K562 (cell line): ENCODE measurements at regions not wholly inside any gene's neighbourhood (a gene's known extent, or its start where the extent isn't known, plus 50 kb on each side); places are given as distances from the start of the nearest gene placed in this dataset.

Experiments used
- ATAC-seq: fragments of 200-7000 bp; cut with Tn5 transposase; 3 replicates; pipeline ENCODE4 v1.9.1; 2020; ENCODE audit warnings: moderate library complexity
- BruUV-seq: library from RNA; stranded (reverse); fragments of 400-500 nt; replicated peaks from 2 replicates; lab custom pipeline; 2021; lab: Mats Ljungman, UMichigan
- CTCF ChIA-PET: fragments of 300-600 bp; formaldehyde crosslinking; extraction: SDS; loops from one replicate; lab custom pipeline; 2021; ENCODE audit warnings: low intra/inter-chr PET ratio; lab: Yijun Ruan, JAX
- POLR2A ChIA-PET: fragments of 300-600, 350-650 bp; sonication (Branson Sonifier 250); formaldehyde crosslinking; extraction: SDS; loops from one replicate; lab custom pipeline; 2021; ENCODE audit warnings: antibody characterized with exemption, inconsistent platforms; lab: Yijun Ruan, JAX
- DNase-seq, 4 experiments: peaks; one replicate each; pipeline versions ENCODE4 v3.0.0 to v3.0.0-alpha.2; 2011 to 2018; ENCODE audit warnings: low spot score in 3 of 4, mixed read lengths in 3 of 4; ENCODE audit errors: extremely low read depth in 1 of 4
- FAIRE-seq: peaks from 2 replicates; lab custom pipeline; 2011; peaks lifted over from hg19 to GRCh38; lab: Jason Lieb, UNC
- H2AFZ ChIP-seq: 2 replicates; pipeline ENCODE4 v1.6.0; 2011; ENCODE audit warnings: low read depth, low read length, control low read depth, inconsistent platforms
- H3K27ac ChIP-seq: fragments of 200-600 bp; 3 replicates; pipeline ENCODE4 v1.8.0; 2011; ENCODE audit warnings: low read depth, mild to moderate bottlenecking, control low read depth, inconsistent platforms, low read length, moderate library complexity, mixed read lengths; ENCODE audit errors: extremely low read depth
- H3K27me3 ChIP-seq, 2 experiments: fragments of 300-600 bp in 1 of 2; 2 replicates in 1 of 2; 3 replicates in 1 of 2; pipeline versions ENCODE4 v1.6.0 to v1.8.0; 2011; ENCODE audit warnings: inconsistent platforms in 2 of 2, low read length in 2 of 2, mild to moderate bottlenecking in 1 of 2, mixed read lengths in 1 of 2, moderate library complexity in 1 of 2; ENCODE audit not compliant: control insufficient read depth in 2 of 2, insufficient read depth in 2 of 2
- H3K36me3 ChIP-seq: fragments of 300-600 bp; 3 replicates; pipeline ENCODE4 v1.8.0; 2011; ENCODE audit warnings: mild to moderate bottlenecking, low read length, inconsistent platforms; ENCODE audit not compliant: control insufficient read depth, insufficient read depth
- H3K4me1 ChIP-seq, 2 experiments: fragments of 200-600 bp in 1 of 2; replicated peaks in 1 of 2; 2 replicates in 1 of 2; 3 replicates in 1 of 2; pipeline versions ENCODE4 v1.5.1 to v1.8.0; 2011; ENCODE audit warnings: inconsistent platforms in 2 of 2, low read length in 2 of 2, mild to moderate bottlenecking in 1 of 2, mixed read lengths in 1 of 2, moderate library complexity in 1 of 2; ENCODE audit not compliant: control insufficient read depth in 2 of 2, insufficient read depth in 2 of 2
- H3K4me2 ChIP-seq: 2 replicates; pipeline ENCODE4 v1.6.1; 2011; ENCODE audit warnings: low read length, control low read depth, inconsistent platforms, mixed read lengths; ENCODE audit not compliant: insufficient read depth
- H3K4me3 ChIP-seq: fragments of 200-600 bp; sonication (generic), shearing (Covaris generic); 2 replicates; pipeline ENCODE4 v1.5.1; 2016; ENCODE audit warnings: control low read depth, inconsistent platforms
- H3K79me2 ChIP-seq: fragments of 200-600 bp; 3 replicates; pipeline ENCODE4 v1.8.0; 2011; ENCODE audit warnings: low read length, inconsistent platforms; ENCODE audit not compliant: control insufficient read depth, insufficient read depth
- H3K9ac ChIP-seq, 2 experiments: 2 replicates each; pipeline versions ENCODE4 v1.6.0 to v1.6.1; 2011; ENCODE audit warnings: low read depth in 2 of 2, low read length in 2 of 2, control low read depth in 1 of 2, inconsistent platforms in 1 of 2, mild to moderate bottlenecking in 1 of 2, mixed read lengths in 1 of 2; ENCODE audit not compliant: insufficient read depth in 1 of 2
- H3K9me1 ChIP-seq: one replicate; pipeline ENCODE4 v1.6.0; 2011; ENCODE audit warnings: inconsistent platforms, mild to moderate bottlenecking, low read length, moderate library complexity; ENCODE audit not compliant: control insufficient read depth, insufficient read depth
- H3K9me3 ChIP-seq: replicated peaks from 2 replicates; pipeline ENCODE4 v1.5.1; 2011; ENCODE audit warnings: low read depth, low read length, inconsistent platforms; ENCODE audit not compliant: control insufficient read depth, insufficient read depth
- H4K20me1 ChIP-seq: replicated peaks from 2 replicates; pipeline ENCODE4 v1.6.1; 2011; ENCODE audit warnings: low read length, inconsistent platforms, mixed read lengths; ENCODE audit not compliant: control insufficient read depth, insufficient read depth
- ARNT ChIP-seq, 2 experiments: fragments of 450-650 bp; IDR thresholded peaks; 2 replicates each; pipeline ENCODE4 v1.6.1; 2016; ENCODE audit warnings: mild to moderate bottlenecking in 1 of 2
- BDP1 ChIP-seq: IDR thresholded peaks from 3 replicates; pipeline ENCODE4 v1.6.1; 2011; ENCODE audit not compliant: insufficient read length, insufficient read depth
- CEBPG ChIP-seq, 3 experiments: fragments of 200-800 bp in 1 of 3; sonication (Bioruptor generic) in 1 of 3; sonication (generic) in 1 of 3; formaldehyde crosslinking in 1 of 3; IDR thresholded peaks in 2 of 3; conservative IDR thresholded peaks in 1 of 3; 2 replicates each; pipeline versions ENCODE4 v1.6.1 to v1.8.0; 2016 to 2022; ENCODE audit warnings: missing compliant biosample characterization in 2 of 3, missing genetic modification characterization in 2 of 3, mild to moderate bottlenecking in 1 of 3, missing genetic modification reagents in 1 of 3
- HLTF ChIP-seq: fragments of 450-650 bp; IDR thresholded peaks from 2 replicates; pipeline ENCODE4 v1.6.1; 2016
- KAT2B ChIP-seq: IDR thresholded peaks from one replicate; pipeline ENCODE4 v1.6.1; 2012; ENCODE audit warnings: low read depth, mild to moderate bottlenecking, control low read depth, inconsistent platforms, low read length, moderate library complexity
- MBD2 ChIP-seq: sonication (generic); IDR thresholded peaks from 2 replicates; pipeline ENCODE4 v1.6.1; 2016; ENCODE audit warnings: low read depth, borderline replicate concordance
- PHF20 ChIP-seq: fragments of 450-650 bp; IDR thresholded peaks from 2 replicates; pipeline ENCODE4 v1.6.1; 2018; ENCODE audit not compliant: partially characterized antibody
- SMAD2 ChIP-seq: fragments of 150-350 bp; IDR thresholded peaks from 2 replicates; pipeline ENCODE4 v1.6.1; 2014; ENCODE audit warnings: low read depth, mild to moderate bottlenecking, low read length
- STAG1 ChIP-seq: sonication (generic); formaldehyde crosslinking; IDR thresholded peaks from 2 replicates; pipeline ENCODE4 v1.5.0; 2020; ENCODE audit warnings: missing genetic modification reagents, borderline replicate concordance
- XRCC3 ChIP-seq: fragments of 450-650 bp; IDR thresholded peaks from 2 replicates; pipeline ENCODE4 v1.6.1; 2017; ENCODE audit warnings: mild to moderate bottlenecking, moderate library complexity
- XRCC4 ChIP-seq: IDR thresholded peaks from one replicate; pipeline ENCODE4 v1.6.1; 2011; ENCODE audit not compliant: insufficient read depth, insufficient read length; ENCODE audit errors: extremely low read depth
- ZNF696 ChIP-seq: fragments of 250-450 bp; sonication (Bioruptor Pico); conservative IDR thresholded peaks from 2 replicates; pipeline ENCODE4 v1.4.0; 2020; ENCODE audit warnings: mild to moderate bottlenecking, moderate library complexity
- ZNF764 ChIP-seq: fragments of 250-450 bp; sonication (Bioruptor Pico); IDR thresholded peaks from 2 replicates; pipeline ENCODE4 v1.4.0; 2020; ENCODE audit warnings: low read depth, mild to moderate bottlenecking, moderate library complexity
- WGBS: fragments of 100-300 bp; shearing (Covaris generic); methylation state at CpG from one replicate; pipeline ENCODE4 v1.1.6; 2016; ENCODE audit warnings: low coverage, mixed read lengths; ENCODE audit not compliant: insufficient coverage; ENCODE audit errors: missing lambda C conversion rate; 5-methylcytosine and 5-hydroxymethylcytosine counted together
- in situ Hi-C: fragments of 300-500 bp; cut with MboI; formaldehyde crosslinking; loops from 4 replicates; pipeline ENCODE4 v1.15.0; 2018; ENCODE audit warnings: inconsistent platforms, mixed read lengths
- intact Hi-C: fragments of 100-400 bp; cut with micrococcal nuclease; formaldehyde crosslinking; loops from 2 replicates; pipeline ENCODE4 v1.14.2; 2022
- TF ChIP-seq, protein P1 (sequence below): fragments of 450-650 bp; formaldehyde crosslinking; IDR thresholded peaks from 2 replicates; pipeline ENCODE4 v1.4.0; 2020; ENCODE audit warnings: mild to moderate bottlenecking, mixed read lengths
- TF ChIP-seq, protein P2 (sequence below): fragments of 250-450 bp; sonication (Bioruptor Pico); IDR thresholded peaks from 2 replicates; pipeline ENCODE4 v1.8.0; 2021; ENCODE audit warnings: moderate library complexity, mild to moderate bottlenecking, inconsistent platforms
- TF ChIP-seq, protein P3 (sequence below): fragments of 250-450 bp; sonication (Bioruptor Pico); IDR thresholded peaks from 2 replicates; pipeline ENCODE4 v1.4.0; 2020; ENCODE audit warnings: mild to moderate bottlenecking, moderate library complexity

DNA sequence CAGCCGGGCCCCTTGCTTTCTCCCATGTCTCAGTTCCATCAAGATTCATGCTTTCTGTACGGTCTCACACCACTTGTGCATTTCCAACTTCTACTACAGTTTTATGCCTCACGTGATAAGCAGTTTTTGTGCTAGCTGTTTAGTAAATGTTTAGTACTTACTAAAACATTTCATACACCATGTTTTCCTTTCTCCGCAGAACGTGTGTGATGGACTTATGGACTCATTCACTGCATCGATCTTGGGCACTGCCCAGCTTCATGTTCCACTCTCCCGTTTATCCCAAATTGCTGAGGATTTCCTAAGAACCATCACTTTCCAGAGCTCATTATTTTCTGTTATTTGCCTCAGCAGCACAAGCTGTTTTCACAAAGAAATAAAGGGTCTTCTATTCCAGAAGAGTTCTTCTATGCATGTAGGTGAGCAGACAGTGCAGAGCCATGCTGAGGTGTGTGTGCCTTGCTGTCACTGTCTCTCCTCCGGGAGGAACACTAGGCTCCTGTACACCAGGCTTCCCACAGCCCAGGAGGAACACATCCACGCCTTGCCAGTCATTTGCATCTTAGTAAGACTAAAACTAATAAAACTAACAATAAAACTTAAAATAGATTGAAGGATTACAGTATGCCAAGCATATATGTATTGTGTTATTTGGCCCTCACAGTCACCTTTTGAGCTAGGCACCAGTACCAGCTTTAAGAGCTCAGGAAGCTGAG is 90.3 kb upstream of the EEA1 start:
- FAIRE-seq (no peak), ATAC-seq (no peak), DNase-seq (no peak)
- ChIA-PET CTCF (no interaction called here), POLR2A (interaction anchor here (0.5 to 1.5 kb wide), 4 partner anchors 11 to 363 kb away, joined by 3 to 5 read pairs (median 4); no protein-coding TSS in a partner anchor)
- Histone ChIP-seq H3K9ac (peak overlapping the region in 1 of 2 experiments; percentile 54; a peak in 1 of 4 replicates), H3K36me3 (no peaks in the 10 kb centered on the region), H2AFZ (peak overlapping the region; percentile 94), H3K27ac (peak overlapping the region; percentile 63), H3K27me3 (no peaks in the 10 kb centered on the region), H3K4me3 (no peak overlapping the region), H3K9me1 (no peaks in the 10 kb centered on the region), H3K4me2 (peak overlapping the region; percentile 63), H4K20me1 (no peaks in the 10 kb centered on the region), H3K79me2 (no peaks in the 10 kb centered on the region), H3K4me1 (peaks cover 10 to 39% of the 10 kb centered on the region in 2 experiments; a peak in 3 of 5 replicates), H3K9me3 (no peaks in the 10 kb centered on the region)
- intact Hi-C loops, result no loop called here
- no TSS peak for BruUV-seq
- 87% methylated on average over 9 of the region's 9 CpGs for WGBS
- TF ChIP-seq STAG1 (no peak), XRCC3 (no peak), HLTF (no peak), XRCC4 (no peak), PHF20 (no peak), ARNT (IDR thresholded peaks at IDR 0.05) (no peak), CEBPG (CRISPR knock-in tag; IDR thresholded peaks at IDR 0.05) (no peak), CEBPG (tag; conservative IDR thresholded peaks at IDR 0.05 in 1 of 2, IDR thresholded peaks at IDR 0.05 in 1 of 2) (no peak), ZNF764 (no peak), MBD2 (no peak), ZNF696 (no peak), KAT2B (no peak), BDP1 (no peak), SMAD2 (no peak)
- TF ChIP-seq, protein P1, sequence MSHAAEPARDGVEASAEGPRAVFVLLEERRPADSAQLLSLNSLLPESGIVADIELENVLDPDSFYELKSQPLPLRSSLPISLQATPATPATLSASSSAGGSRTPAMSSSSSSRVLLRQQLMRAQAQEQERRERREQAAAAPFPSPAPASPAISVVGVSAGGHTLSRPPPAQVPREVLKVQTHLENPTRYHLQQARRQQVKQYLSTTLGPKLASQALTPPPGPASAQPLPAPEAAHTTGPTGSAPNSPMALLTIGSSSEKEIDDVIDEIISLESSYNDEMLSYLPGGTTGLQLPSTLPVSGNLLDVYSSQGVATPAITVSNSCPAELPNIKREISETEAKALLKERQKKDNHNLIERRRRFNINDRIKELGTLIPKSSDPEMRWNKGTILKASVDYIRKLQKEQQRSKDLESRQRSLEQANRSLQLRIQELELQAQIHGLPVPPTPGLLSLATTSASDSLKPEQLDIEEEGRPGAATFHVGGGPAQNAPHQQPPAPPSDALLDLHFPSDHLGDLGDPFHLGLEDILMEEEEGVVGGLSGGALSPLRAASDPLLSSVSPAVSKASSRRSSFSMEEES (CRISPR knock-in tag), result no peak
- TF ChIP-seq, protein P2, sequence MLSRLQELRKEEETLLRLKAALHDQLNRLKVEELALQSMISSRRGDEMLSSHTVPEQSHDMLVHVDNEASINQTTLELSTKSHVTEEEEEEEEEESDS (CRISPR knock-in tag), result no peak
- TF ChIP-seq, protein P3, sequence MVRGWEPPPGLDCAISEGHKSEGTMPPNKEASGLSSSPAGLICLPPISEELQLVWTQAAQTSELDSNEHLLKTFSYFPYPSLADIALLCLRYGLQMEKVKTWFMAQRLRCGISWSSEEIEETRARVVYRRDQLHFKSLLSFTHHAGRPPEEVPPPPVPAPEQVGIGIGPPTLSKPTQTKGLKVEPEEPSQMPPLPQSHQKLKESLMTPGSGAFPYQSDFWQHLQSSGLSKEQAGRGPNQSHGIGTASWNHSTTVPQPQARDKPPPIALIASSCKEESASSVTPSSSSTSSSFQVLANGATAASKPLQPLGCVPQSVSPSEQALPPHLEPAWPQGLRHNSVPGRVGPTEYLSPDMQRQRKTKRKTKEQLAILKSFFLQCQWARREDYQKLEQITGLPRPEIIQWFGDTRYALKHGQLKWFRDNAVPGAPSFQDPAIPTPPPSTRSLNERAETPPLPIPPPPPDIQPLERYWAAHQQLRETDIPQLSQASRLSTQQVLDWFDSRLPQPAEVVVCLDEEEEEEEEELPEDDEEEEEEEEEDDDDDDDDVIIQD (CRISPR knock-in tag), result no peak
- in situ Hi-C loops, result no loop called here
